Suprapubic skin (tissue), 4 donors: ENCODE measurements at regions not wholly inside any gene's neighbourhood (a gene's known extent, or its start where the extent isn't known, plus 50 kb on each side); places are given as distances from the start of the nearest gene placed in this dataset.

Experiments used
- EP300 ChIP-seq: sonication (generic); formaldehyde crosslinking; IDR thresholded peaks from one replicate; pipeline ENCODE4 v1.6.1; 2017; ENCODE audit warnings: antibody characterized with exemption
- POLR2A ChIP-seq, 2 donors: fragments of 450-650 bp; IDR thresholded peaks; one replicate each; pipeline ENCODE4 v1.6.1; 2017; ENCODE audit warnings: antibody characterized with exemption in 2 of 2, mild to moderate bottlenecking in 2 of 2, moderate library complexity in 2 of 2
- POLR2AphosphoS5 ChIP-seq, 3 donors: sonication (generic); formaldehyde crosslinking; IDR thresholded peaks; one replicate each; pipeline ENCODE4 v1.6.1; 2017; ENCODE audit warnings: antibody characterized with exemption in 3 of 3
- TF ChIP-seq, protein P1 (sequence below), 2 donors: fragments of 200-600 bp in 1 of 2; fragments of 450-650 bp in 1 of 2; sonication (generic) in 1 of 2; IDR thresholded peaks; one replicate each; pipeline ENCODE4 v1.5.1; 2016 to 2019; ENCODE audit warnings: antibody characterized with exemption in 2 of 2, mild to moderate bottlenecking in 1 of 2, moderate library complexity in 1 of 2

DNA sequence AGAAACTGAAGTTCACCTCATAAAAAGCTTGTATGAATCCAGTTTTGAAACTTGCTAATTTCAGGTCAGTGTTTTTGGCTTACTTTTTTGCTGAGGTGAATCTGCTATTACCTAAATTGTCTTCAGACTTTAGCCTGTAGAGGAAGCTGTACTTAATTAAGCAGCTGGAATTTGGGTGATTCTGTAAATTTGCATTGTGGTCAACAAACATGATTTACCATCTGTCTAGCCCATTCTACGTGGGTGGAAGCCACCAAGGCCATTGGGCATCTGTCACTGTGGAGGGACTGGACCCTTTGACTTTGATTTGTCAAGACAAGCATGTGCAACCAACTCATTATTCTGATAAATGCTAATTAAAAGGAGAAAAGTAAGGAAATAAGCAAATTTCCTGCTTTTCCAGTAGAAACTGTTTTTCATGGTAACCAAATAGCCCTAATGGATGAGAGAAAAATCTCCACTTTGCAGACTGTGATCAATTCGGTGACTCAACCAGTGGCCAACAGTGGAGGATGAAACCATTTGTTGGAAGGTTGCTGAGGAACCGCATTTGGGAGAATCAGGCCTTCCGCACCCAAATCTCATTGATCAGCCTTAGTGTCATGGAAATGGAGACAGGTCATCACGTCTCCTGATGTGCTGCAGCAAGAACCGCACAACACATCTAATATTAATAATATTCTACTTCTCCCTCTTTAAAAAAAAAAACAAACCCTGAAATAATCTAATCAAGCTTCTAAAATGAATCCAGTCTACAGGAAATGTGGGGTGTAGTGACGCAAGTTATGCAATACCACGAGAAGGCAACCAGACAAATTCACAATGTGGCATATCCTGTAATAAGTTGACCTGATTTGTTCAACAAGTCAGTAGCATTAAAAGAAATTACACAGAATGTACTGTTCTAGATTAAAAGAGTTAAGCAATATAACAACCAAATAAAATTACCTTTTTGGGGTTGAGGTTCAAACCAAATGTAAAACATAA lies 54.3 kb downstream of the GARRE1 start:
- no peak for TF ChIP-seq POLR2A (IDR thresholded peaks at IDR 0.05)
- TF ChIP-seq, protein P1, sequence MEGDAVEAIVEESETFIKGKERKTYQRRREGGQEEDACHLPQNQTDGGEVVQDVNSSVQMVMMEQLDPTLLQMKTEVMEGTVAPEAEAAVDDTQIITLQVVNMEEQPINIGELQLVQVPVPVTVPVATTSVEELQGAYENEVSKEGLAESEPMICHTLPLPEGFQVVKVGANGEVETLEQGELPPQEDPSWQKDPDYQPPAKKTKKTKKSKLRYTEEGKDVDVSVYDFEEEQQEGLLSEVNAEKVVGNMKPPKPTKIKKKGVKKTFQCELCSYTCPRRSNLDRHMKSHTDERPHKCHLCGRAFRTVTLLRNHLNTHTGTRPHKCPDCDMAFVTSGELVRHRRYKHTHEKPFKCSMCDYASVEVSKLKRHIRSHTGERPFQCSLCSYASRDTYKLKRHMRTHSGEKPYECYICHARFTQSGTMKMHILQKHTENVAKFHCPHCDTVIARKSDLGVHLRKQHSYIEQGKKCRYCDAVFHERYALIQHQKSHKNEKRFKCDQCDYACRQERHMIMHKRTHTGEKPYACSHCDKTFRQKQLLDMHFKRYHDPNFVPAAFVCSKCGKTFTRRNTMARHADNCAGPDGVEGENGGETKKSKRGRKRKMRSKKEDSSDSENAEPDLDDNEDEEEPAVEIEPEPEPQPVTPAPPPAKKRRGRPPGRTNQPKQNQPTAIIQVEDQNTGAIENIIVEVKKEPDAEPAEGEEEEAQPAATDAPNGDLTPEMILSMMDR (IDR thresholded peaks at IDR 0.05): no peak
- no peak for TF ChIP-seq EP300
- no peak for TF ChIP-seq POLR2AphosphoS5 (IDR thresholded peaks at IDR 0.05)
